Trophoblast cell (in vitro differentiated cells and primary cell): ENCODE measurements at regions not wholly inside any gene's neighbourhood (a gene's known extent, or its start where the extent isn't known, plus 50 kb on each side); places are given as distances from the start of the nearest gene placed in this dataset.

Experiments used
- DNase-seq, 2 donors: peaks; one replicate each; pipeline ENCODE4 v3.0.0-alpha.2; 2016
- H2AFZ ChIP-seq: 2 replicates; pipeline ENCODE4 v1.6.1; 2013; ENCODE audit warnings: low read length, moderate library complexity, mild to moderate bottlenecking; ENCODE audit not compliant: insufficient read depth, poor library complexity
- H2AK5ac ChIP-seq: 2 replicates; pipeline ENCODE4 v1.6.1; 2013; ENCODE audit warnings: mild to moderate bottlenecking, low read length
- H2BK120ac ChIP-seq: 2 replicates; pipeline ENCODE4 v1.6.1; 2013; ENCODE audit warnings: low read length, mild to moderate bottlenecking, moderate library complexity; ENCODE audit not compliant: insufficient read depth, poor library complexity
- H2BK12ac ChIP-seq: 2 replicates; pipeline ENCODE4 v1.6.1; 2013; ENCODE audit warnings: mild to moderate bottlenecking, low read length, moderate library complexity
- H2BK5ac ChIP-seq: 2 replicates; pipeline ENCODE4 v1.6.1; 2013; ENCODE audit warnings: low read length, low read depth, moderate library complexity, mild to moderate bottlenecking; ENCODE audit not compliant: poor library complexity
- H3K14ac ChIP-seq: 2 replicates; pipeline ENCODE4 v1.6.1; 2013; ENCODE audit warnings: mild to moderate bottlenecking, low read length
- H3K18ac ChIP-seq: 2 replicates; pipeline ENCODE4 v1.6.1; 2013; ENCODE audit warnings: mild to moderate bottlenecking, low read length
- H3K23ac ChIP-seq: 2 replicates; pipeline ENCODE4 v1.6.1; 2013; ENCODE audit warnings: low read length
- H3K27ac ChIP-seq: 2 replicates; pipeline ENCODE4 v1.5.1; 2013; ENCODE audit warnings: low read depth, mild to moderate bottlenecking, inconsistent platforms, low read length, moderate library complexity
- H3K27me3 ChIP-seq: 2 replicates; pipeline ENCODE4 v1.6.1; 2013; ENCODE audit warnings: inconsistent platforms, mild to moderate bottlenecking, low read length, moderate library complexity; ENCODE audit not compliant: insufficient read depth
- H3K36me3 ChIP-seq, 2 experiments: 1 replicate in 1 of 2; 2 replicates in 1 of 2; pipeline ENCODE4 v1.6.1; 2013; ENCODE audit warnings: low read length in 2 of 2, mild to moderate bottlenecking in 2 of 2, moderate library complexity in 1 of 2; ENCODE audit not compliant: insufficient read depth in 2 of 2, control insufficient read depth in 1 of 2
- H3K4ac ChIP-seq: 2 replicates; pipeline ENCODE4 v1.6.1; 2013; ENCODE audit warnings: low read depth, mild to moderate bottlenecking, low read length, moderate library complexity
- H3K4me1 ChIP-seq, 2 experiments: 1 replicate in 1 of 2; 2 replicates in 1 of 2; pipeline ENCODE4 v1.6.1; 2013; ENCODE audit warnings: low read length in 2 of 2, mild to moderate bottlenecking in 2 of 2, moderate library complexity in 1 of 2; ENCODE audit not compliant: insufficient read depth in 2 of 2, control insufficient read depth in 1 of 2
- H3K4me2 ChIP-seq: 2 replicates; pipeline ENCODE4 v1.6.1; 2013; ENCODE audit warnings: inconsistent platforms, mild to moderate bottlenecking, low read length, moderate library complexity
- H3K4me3 ChIP-seq: 2 replicates; pipeline ENCODE4 v1.5.1; 2013; ENCODE audit warnings: mild to moderate bottlenecking, low read depth, low read length, inconsistent platforms
- H3K79me1 ChIP-seq: one replicate; pipeline ENCODE4 v1.6.1; 2013; ENCODE audit warnings: low read length
- H3K79me2 ChIP-seq: 2 replicates; pipeline ENCODE4 v1.6.1; 2013; ENCODE audit warnings: low read length, mild to moderate bottlenecking; ENCODE audit not compliant: control insufficient read depth, insufficient read depth, poor library complexity
- H3K9ac ChIP-seq: 2 replicates; pipeline ENCODE4 v1.6.1; 2013; ENCODE audit warnings: mild to moderate bottlenecking, low read length
- H3K9me3 ChIP-seq: 2 replicates; pipeline ENCODE4 v1.6.1; 2013; ENCODE audit warnings: low read depth, mild to moderate bottlenecking, control low read depth, inconsistent platforms, low read length; ENCODE audit not compliant: insufficient read depth
- H4K12ac ChIP-seq: 2 replicates; pipeline ENCODE4 v1.6.1; 2013; ENCODE audit warnings: low read depth, mild to moderate bottlenecking, low read length, moderate library complexity
- H4K8ac ChIP-seq: 2 replicates; pipeline ENCODE4 v1.6.1; 2013; ENCODE audit warnings: low read depth, mild to moderate bottlenecking, low read length, moderate library complexity
- H4K91ac ChIP-seq: one replicate; pipeline ENCODE4 v1.6.1; 2013; ENCODE audit warnings: low read depth, mild to moderate bottlenecking, low read length, moderate library complexity
- WGBS: extraction: QIAGEN DNeasy Blood & Tissue Kit; methylation state at CpG from one replicate; pipeline ENCODE4 v1.1.7; 2013; ENCODE audit warnings: missing lambda C conversion rate; ENCODE audit not compliant: insufficient read length, insufficient coverage; ENCODE audit errors: extremely low coverage; 5-methylcytosine and 5-hydroxymethylcytosine counted together

GRCh38 chr5:61730866-61731265, 398.8 kb downstream of the ZSWIM6 start:
- Histone ChIP-seq H3K4me3 (no peak overlapping the region), H2AFZ (no peak overlapping the region), H3K4me2 (no peak overlapping the region), H3K79me1 (no peaks in the 10 kb centered on the region), H4K91ac (no peak overlapping the region), H3K9ac (no peak overlapping the region), H3K27me3 (no peaks in the 10 kb centered on the region), H3K79me2 (no peaks in the 10 kb centered on the region), H4K12ac (no peak overlapping the region), H2AK5ac (no peak overlapping the region), H3K14ac (no peak overlapping the region), H2BK120ac (no peak overlapping the region), H3K23ac (no peak overlapping the region), H4K8ac (no peak overlapping the region), H3K4ac (no peak overlapping the region), H3K36me3 (no peaks in the 10 kb centered on the region), H2BK12ac (no peak overlapping the region), H3K27ac (no peak overlapping the region), H3K18ac (no peak overlapping the region), H2BK5ac (no peak overlapping the region), H3K9me3 (no peaks in the 10 kb centered on the region), H3K4me1 (no peaks in the 10 kb centered on the region)
- DNase-seq, result no peak
- WGBS, result no CpG with 5 or more reads among the region's 3 CpGs

GRCh38 chr5:61731267-61731945, 399.3 kb downstream of the ZSWIM6 start:
- Histone ChIP-seq H2BK5ac (no peak overlapping the region), H3K27me3 (no peaks in the 10 kb centered on the region), H3K4me1 (no peaks in the 10 kb centered on the region), H2AK5ac (no peak overlapping the region), H3K9me3 (no peaks in the 10 kb centered on the region), H4K12ac (no peak overlapping the region), H3K4ac (no peak overlapping the region), H3K4me2 (no peak overlapping the region), H3K9ac (no peak overlapping the region), H3K79me1 (no peaks in the 10 kb centered on the region), H4K91ac (no peak overlapping the region), H3K14ac (no peak overlapping the region), H2BK12ac (no peak overlapping the region), H2AFZ (no peak overlapping the region), H2BK120ac (no peak overlapping the region), H3K27ac (no peak overlapping the region), H3K79me2 (no peaks in the 10 kb centered on the region), H3K23ac (no peak overlapping the region), H3K36me3 (no peaks in the 10 kb centered on the region), H4K8ac (no peak overlapping the region), H3K18ac (no peak overlapping the region), H3K4me3 (no peak overlapping the region)
- no peak for DNase-seq
- WGBS, result 94% methylated on average over 3 of the region's 6 CpGs

GRCh38 chr5:61731946-61732314, 399.9 kb downstream of the ZSWIM6 start:
- H3K4ac ChIP-seq, result no peak overlapping the region
- H3K9ac ChIP-seq, result no peak overlapping the region
- no peak overlapping the region for H4K8ac ChIP-seq
- H2BK120ac ChIP-seq, result no peak overlapping the region
- no peaks in the 10 kb centered on the region for H3K4me1 ChIP-seq
- H4K12ac ChIP-seq, result no peak overlapping the region
- H2AK5ac ChIP-seq, result no peak overlapping the region
- no peaks in the 10 kb centered on the region for H3K9me3 ChIP-seq
- no peak overlapping the region for H3K23ac ChIP-seq
- no peak overlapping the region for H3K27ac ChIP-seq
- H4K91ac ChIP-seq, result no peak overlapping the region
- H3K36me3 ChIP-seq, result no peaks in the 10 kb centered on the region
- H3K79me2 ChIP-seq, result no peaks in the 10 kb centered on the region
- no peak for DNase-seq
- H3K27me3 ChIP-seq, result no peaks in the 10 kb centered on the region
- H2AFZ ChIP-seq, result no peak overlapping the region
- no peak overlapping the region for H3K4me3 ChIP-seq
- H3K18ac ChIP-seq, result no peak overlapping the region
- no peak overlapping the region for H3K4me2 ChIP-seq
- WGBS, result no CpG with 5 or more reads among the region's 5 CpGs
- no peak overlapping the region for H3K14ac ChIP-seq
- H2BK5ac ChIP-seq, result no peak overlapping the region
- H3K79me1 ChIP-seq, result no peaks in the 10 kb centered on the region
- no peak overlapping the region for H2BK12ac ChIP-seq

- no peaks in the 10 kb centered on the region for H3K27me3 ChIP-seq
- no CpG with 5 or more reads among the region's 12 CpGs for WGBS
- H3K9ac ChIP-seq, result no peak overlapping the region
- H2BK120ac ChIP-seq, result no peak overlapping the region
- H4K8ac ChIP-seq, result no peak overlapping the region
- H3K4ac ChIP-seq, result no peak overlapping the region
- H3K23ac ChIP-seq, result no peak overlapping the region
- no peaks in the 10 kb centered on the region for H3K36me3 ChIP-seq
- H2BK5ac ChIP-seq, result no peak overlapping the region
- H3K14ac ChIP-seq, result no peak overlapping the region
- no peak overlapping the region for H3K4me2 ChIP-seq
- H2AK5ac ChIP-seq, result no peak overlapping the region
- H3K27ac ChIP-seq, result no peak overlapping the region
- no peaks in the 10 kb centered on the region for H3K9me3 ChIP-seq
- H2BK12ac ChIP-seq, result no peak overlapping the region
- H3K79me1 ChIP-seq, result no peaks in the 10 kb centered on the region
- no peak overlapping the region for H3K4me3 ChIP-seq
- no peak overlapping the region for H4K12ac ChIP-seq
- no peaks in the 10 kb centered on the region for H3K79me2 ChIP-seq
- H4K91ac ChIP-seq, result no peak overlapping the region
- H2AFZ ChIP-seq, result no peak overlapping the region
- H3K4me1 ChIP-seq, result no peaks in the 10 kb centered on the region
- DNase-seq, result no peak
- no peak overlapping the region for H3K18ac ChIP-seq
Observed at GRCh38 chr5:61732369-61732768, 400.3 kb downstream of the ZSWIM6 start.
